ENCODE measurements at regions not wholly inside any gene's neighbourhood (a gene's known extent, or its start where the extent isn't known, plus 50 kb on each side); places are given as distances from the start of the nearest gene placed in this dataset.

DNA sequence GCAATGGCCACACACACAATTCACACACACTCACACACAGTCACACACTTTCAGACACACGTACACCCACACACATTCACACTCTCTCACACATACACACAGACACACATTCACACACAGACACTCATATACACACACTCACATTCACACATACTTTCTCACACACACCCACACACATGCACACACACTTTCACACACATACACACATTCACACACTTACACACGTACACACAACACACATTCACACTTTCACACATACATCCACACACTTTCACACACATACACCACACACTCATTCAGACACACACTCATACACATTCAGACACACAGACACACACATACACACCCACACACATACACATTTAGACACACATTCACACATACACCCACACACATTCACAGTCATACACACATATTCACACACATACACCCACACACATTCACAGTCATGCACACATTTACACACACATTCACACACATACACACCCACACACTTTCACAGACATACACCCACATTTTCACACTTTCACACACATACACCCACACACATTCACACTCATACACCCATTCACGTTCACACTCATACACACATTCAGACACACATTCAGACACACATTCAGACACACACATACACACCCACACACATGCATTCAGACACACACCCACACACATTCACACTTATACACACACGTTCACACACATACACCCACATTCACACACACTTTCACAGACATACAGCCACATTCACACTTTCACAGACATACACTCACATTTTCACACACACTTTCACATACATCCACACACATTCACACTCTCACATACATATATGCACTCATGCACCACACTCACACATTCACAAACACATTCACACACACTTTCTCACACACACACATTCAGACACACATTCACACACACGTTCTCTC is 52.6 kb upstream of the C14orf180 start:
- no peak overlapping the region for H3K27ac ChIP-seq
- H3K4me1 ChIP-seq, result no peaks in the 10 kb centered on the region
- H3K27me3 ChIP-seq, result peaks cover 0 to 6% (median 0%) of the 10 kb centered on the region in 3 donors
- DNase-seq, result no peak
- no peak overlapping the region for H3K4me3 ChIP-seq
- H3K36me3 ChIP-seq, result no peaks in the 10 kb centered on the region
- peaks cover 0 to 18% (median 16%) of the 10 kb centered on the region in 4 donors for H3K9me3 ChIP-seq
- intact Hi-C loops (cut with DNase I; ENCODE audit: low total_unique reads), result no loop called here
- 51 to 72% (median 54%) methylated on average over 5 of the region's 5 CpGs for WGBS, 5 donors
- TF ChIP-seq, protein P1, sequence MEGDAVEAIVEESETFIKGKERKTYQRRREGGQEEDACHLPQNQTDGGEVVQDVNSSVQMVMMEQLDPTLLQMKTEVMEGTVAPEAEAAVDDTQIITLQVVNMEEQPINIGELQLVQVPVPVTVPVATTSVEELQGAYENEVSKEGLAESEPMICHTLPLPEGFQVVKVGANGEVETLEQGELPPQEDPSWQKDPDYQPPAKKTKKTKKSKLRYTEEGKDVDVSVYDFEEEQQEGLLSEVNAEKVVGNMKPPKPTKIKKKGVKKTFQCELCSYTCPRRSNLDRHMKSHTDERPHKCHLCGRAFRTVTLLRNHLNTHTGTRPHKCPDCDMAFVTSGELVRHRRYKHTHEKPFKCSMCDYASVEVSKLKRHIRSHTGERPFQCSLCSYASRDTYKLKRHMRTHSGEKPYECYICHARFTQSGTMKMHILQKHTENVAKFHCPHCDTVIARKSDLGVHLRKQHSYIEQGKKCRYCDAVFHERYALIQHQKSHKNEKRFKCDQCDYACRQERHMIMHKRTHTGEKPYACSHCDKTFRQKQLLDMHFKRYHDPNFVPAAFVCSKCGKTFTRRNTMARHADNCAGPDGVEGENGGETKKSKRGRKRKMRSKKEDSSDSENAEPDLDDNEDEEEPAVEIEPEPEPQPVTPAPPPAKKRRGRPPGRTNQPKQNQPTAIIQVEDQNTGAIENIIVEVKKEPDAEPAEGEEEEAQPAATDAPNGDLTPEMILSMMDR (IDR thresholded peaks at IDR 0.05), result no peak
- TF ChIP-seq EP300 (IDR thresholded peaks at IDR 0.05) (no peak), POLR2A (IDR thresholded peaks at IDR 0.05) (no peak), POLR2AphosphoS5 (IDR thresholded peaks at IDR 0.05) (no peak)

DNA sequence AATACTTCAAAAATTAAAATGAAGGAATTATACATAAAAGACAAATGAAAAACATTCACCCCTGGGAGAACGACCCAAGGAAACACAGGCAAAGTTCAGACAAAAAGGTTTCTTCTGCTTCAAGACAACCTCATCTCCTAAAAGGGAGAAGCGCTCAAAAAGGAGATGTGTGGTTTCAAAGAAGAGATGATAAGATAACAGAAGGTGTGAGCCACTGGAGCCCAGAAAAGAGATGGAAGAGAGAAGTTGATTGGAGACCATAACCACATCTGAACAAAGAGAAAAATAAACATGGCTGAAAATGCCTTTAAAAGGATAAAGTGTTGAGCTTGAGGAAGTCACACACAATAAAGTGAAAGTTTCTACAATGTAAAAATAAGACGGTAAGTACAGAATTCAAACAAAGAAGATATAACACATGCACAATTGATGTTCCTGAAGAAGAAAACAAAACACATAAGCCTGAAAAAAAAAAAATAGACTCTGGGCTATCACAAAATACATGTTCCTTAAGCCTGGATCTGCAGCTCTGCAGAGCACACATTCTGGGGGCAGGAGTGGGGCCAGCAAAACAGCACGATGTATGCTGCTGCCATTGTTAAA is 51.6 kb upstream of the C14orf180 start:
- no peak overlapping the region for H3K27ac ChIP-seq
- no peak for DNase-seq
- H3K27me3 ChIP-seq, result peaks cover 0 to 6% (median 0%) of the 10 kb centered on the region in 3 donors
- peaks cover 0 to 18% (median 16%) of the 10 kb centered on the region in 4 donors for H3K9me3 ChIP-seq
- TF ChIP-seq, protein P1 (IDR thresholded peaks at IDR 0.05), result no peak
- no peak for TF ChIP-seq POLR2A (IDR thresholded peaks at IDR 0.05)
- no peak for TF ChIP-seq EP300 (IDR thresholded peaks at IDR 0.05)
- TF ChIP-seq POLR2AphosphoS5 (IDR thresholded peaks at IDR 0.05), result no peak
- no peaks in the 10 kb centered on the region for H3K36me3 ChIP-seq
- 78 to 93% (median 89%) methylated on average over 4 of the region's 4 CpGs for WGBS, 5 donors
- no peak overlapping the region for H3K4me3 ChIP-seq
- H3K4me1 ChIP-seq, result no peaks in the 10 kb centered on the region
- intact Hi-C loops (cut with DNase I; ENCODE audit: low total_unique reads), result no loop called here

DNA sequence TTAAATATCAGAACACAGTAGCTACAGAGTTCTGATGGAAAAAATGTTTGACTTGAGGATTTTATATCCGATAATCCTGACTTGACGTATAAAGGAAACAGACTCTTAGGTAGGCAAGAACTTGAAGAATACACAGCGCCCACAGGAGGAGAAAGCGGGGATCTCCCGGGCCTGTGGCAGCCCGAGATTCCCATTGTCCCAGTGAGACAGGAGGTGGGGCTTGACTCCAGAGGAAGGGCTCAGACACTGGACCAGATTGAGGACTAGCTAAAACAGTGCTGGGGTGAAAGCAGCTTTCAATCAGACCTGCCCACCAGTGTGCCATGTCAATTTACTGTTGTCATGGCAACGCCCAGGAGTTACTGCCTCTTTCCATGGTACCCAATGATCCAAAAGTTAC is 51.1 kb upstream of the C14orf180 start:
- H3K27me3 ChIP-seq, result peaks cover 0 to 6% (median 0%) of the 10 kb centered on the region in 3 donors
- intact Hi-C loops (cut with DNase I; ENCODE audit: low total_unique reads), result no loop called here
- no peak overlapping the region for H3K27ac ChIP-seq
- peaks cover 0 to 18% (median 16%) of the 10 kb centered on the region in 4 donors for H3K9me3 ChIP-seq
- H3K4me1 ChIP-seq, result no peaks in the 10 kb centered on the region
- no peak for DNase-seq
- TF ChIP-seq POLR2A (IDR thresholded peaks at IDR 0.05) (no peak), EP300 (IDR thresholded peaks at IDR 0.05) (no peak), POLR2AphosphoS5 (IDR thresholded peaks at IDR 0.05) (no peak)
- TF ChIP-seq, protein P1 (IDR thresholded peaks at IDR 0.05), result no peak
- WGBS, 5 donors, result 84 to 89% (median 87%) methylated on average over 7 of the region's 7 CpGs
- H3K36me3 ChIP-seq, result no peaks in the 10 kb centered on the region
- H3K4me3 ChIP-seq, result no peak overlapping the region

Small RNAs in the stretch of these regions (small RNA-seq; reads per million reads assigned to genes)
- 0 reads per million in 4 donors for gene RNU6-684P
